Heart left ventricle (tissue), 16 donors: ENCODE measurements at regions not wholly inside any gene's neighbourhood (a gene's known extent, or its start where the extent isn't known, plus 50 kb on each side); places are given as distances from the start of the nearest gene placed in this dataset.

Experiments
- ATAC-seq, 4 donors: fragments of 200-7000 bp; cut with Tn5 transposase; one replicate each; pipeline ENCODE4 v1.9.1; 2020 to 2022; ENCODE audit warnings: moderate library complexity in 4 of 4, mild to moderate bottlenecking in 3 of 4, moderate number of reproducible peaks in 1 of 4
- DNase-seq, 5 donors: peaks; one replicate each; pipeline ENCODE4 v3.0.0-alpha.2; 2020
- H3K27ac ChIP-seq, 12 donors: fragments of 200-600 bp; sonication (generic) in 4 of 12; one replicate each; pipeline versions ENCODE4 v1.5.0 to v1.8.0; 2016 to 2022; ENCODE audit warnings: mild to moderate bottlenecking in 2 of 12
- H3K27me3 ChIP-seq, 9 donors: fragments of 200-600 bp; sonication (generic) in 2 of 9; one replicate each; pipeline versions ENCODE4 v1.5.1 to v1.8.0; 2016 to 2022; ENCODE audit warnings: mild to moderate bottlenecking in 3 of 9
- H3K36me3 ChIP-seq, 9 donors: fragments of 200-600 bp; sonication (generic) in 2 of 9; one replicate each; pipeline versions ENCODE4 v1.5.0 to v1.8.0; 2018 to 2022; ENCODE audit warnings: mild to moderate bottlenecking in 2 of 9
- H3K4me1 ChIP-seq, 12 donors: fragments of 200-600 bp; sonication (generic) in 4 of 12; one replicate each; pipeline versions ENCODE4 v1.5.0 to v1.8.0; 2016 to 2022; ENCODE audit warnings: mild to moderate bottlenecking in 3 of 12
- H3K4me3 ChIP-seq, 12 donors: fragments of 200-600 bp; sonication (generic) in 4 of 12; one replicate each; pipeline versions ENCODE4 v1.5.0 to v1.8.0; 2017 to 2022; ENCODE audit warnings: mild to moderate bottlenecking in 9 of 12, moderate library complexity in 4 of 12
- H3K9me3 ChIP-seq, 12 donors: fragments of 200-600 bp; sonication (generic) in 4 of 12; one replicate each; pipeline versions ENCODE4 v1.5.0 to v1.8.0; 2016 to 2022; ENCODE audit warnings: mild to moderate bottlenecking in 1 of 12
- CTCF ChIP-seq, 12 donors: fragments of 200-600 bp; sonication (generic) in 4 of 12; IDR thresholded peaks; one replicate each; pipeline versions ENCODE4 v1.5.0 to v1.8.0; 2018 to 2022; ENCODE audit warnings: antibody characterized with exemption in 12 of 12, mild to moderate bottlenecking in 5 of 12
- POLR2A ChIP-seq, 2 donors: fragments of 450-650 bp; IDR thresholded peaks; one replicate each; pipeline ENCODE4 v1.6.1; 2017; ENCODE audit warnings: antibody characterized with exemption in 2 of 2, mild to moderate bottlenecking in 2 of 2, moderate library complexity in 2 of 2
- WGBS, 4 donors: extraction: QIAGEN DNeasy Blood & Tissue Kit in 2 of 4; methylation state at CpG; one replicate each; pipeline versions ENCODE4 v1.1.5 to v1.1.7; 2013 to 2018; 5-methylcytosine and 5-hydroxymethylcytosine counted together
- intact Hi-C, 10 donors: fragments of 100-400 bp; cut with DNase I; formaldehyde crosslinking; loops; one replicate each; pipeline versions ENCODE4 v1.11.1 to v1.14.2; 2022
- donor health status: ischemic (EF 13 %, LVEDD 7.1; RV severe dilation, severe dysfunction).
- donor health status: healthy with polysubstance abuse.
- donor health status: DM: no; HTN: yes; CAD: no.
- donor health status: DM: no; HTN: no; CAD: no.
- donor health status: ischemic (EF 25% LVEDD 6.9; RV normal size, moderate dysfunction).
- donor health status: ischemic (EF 25% LVEDD 5.7; RV mildly dilated, moderate dysfunction).
- donor health status: healthy.
- donor health status: DM: yes; HTN: yes; CAD: no.
- donor health status: ischemic (EF 35%, LVEDD 5.7; RV mildly dilated, moderate dysfunction).
- donor health status: nonischemic (EF 11% LVEDD 7.7; RV severe dilation, severe dysfunction).
- donor health status: DM: yes; HTN: yes; CAD: no.
- donor health status: PGD.
- donor health status: ischemic (EF 29% LVEDD 5.4; RV normal size, mild dysfunction).
- donor health status: nonischemic (EF 23%, LVEDD 6.1; RV moderate dilation, normal function).

- no peak for ATAC-seq
- 87 to 93% (median 89%) methylated on average over 5 of the region's 5 CpGs for WGBS, 4 donors
- Histone ChIP-seq H3K36me3 (no peaks in the 10 kb centered on the region), H3K4me3 (no peak overlapping the region), H3K4me1 (no peaks in the 10 kb centered on the region), H3K27me3 (no peaks in the 10 kb centered on the region), H3K27ac (no peak overlapping the region), H3K9me3 (peaks cover 0 to 7% (median 0%) of the 10 kb centered on the region in 12 donors)
- TF ChIP-seq POLR2A (IDR thresholded peaks at IDR 0.05) (no peak), CTCF (IDR thresholded peaks at IDR 0.05) (no peak)
- no peak for DNase-seq
- intact Hi-C loops, result no loop called here
Observed at GRCh38 chr2:129176375-129176774, 803.1 kb upstream of the RAB6C start.

GRCh38 chr2:129178356-129178755 is 801.1 kb upstream of the RAB6C start:
- Histone ChIP-seq H3K36me3 (no peaks in the 10 kb centered on the region), H3K4me3 (no peak overlapping the region), H3K9me3 (peaks cover 0 to 5% (median 0%) of the 10 kb centered on the region in 12 donors), H3K27ac (no peak overlapping the region), H3K27me3 (no peaks in the 10 kb centered on the region), H3K4me1 (no peaks in the 10 kb centered on the region)
- ATAC-seq, result peak in 3 of 4 donors; percentile 83 to 99 (median 98)
- TF ChIP-seq POLR2A (IDR thresholded peaks at IDR 0.05) (no peak), CTCF (IDR thresholded peaks at IDR 0.05) (no peak)
- peak in 2 of 5 donors; percentile 58 to 79 for DNase-seq
- intact Hi-C loops, result no loop called here
- 44 to 71% (median 55%) methylated on average over 4 to 7 of the region's 7 CpGs for WGBS, 4 donors

- ATAC-seq (no peak), DNase-seq (no peak)
- Histone ChIP-seq H3K27me3 (no peaks in the 10 kb centered on the region), H3K9me3 (no peaks in the 10 kb centered on the region), H3K4me3 (no peak overlapping the region), H3K4me1 (no peaks in the 10 kb centered on the region), H3K36me3 (no peaks in the 10 kb centered on the region), H3K27ac (no peak overlapping the region)
- intact Hi-C loops, result no loop called here
- 84 to 97% (median 90%) methylated on average over 3 of the region's 3 CpGs for WGBS, 4 donors
- no peak for TF ChIP-seq POLR2A (IDR thresholded peaks at IDR 0.05)
- TF ChIP-seq CTCF (IDR thresholded peaks at IDR 0.05), result no peak
Observed at GRCh38 chr2:129179199-129179598, 800.3 kb upstream of the RAB6C start.

GRCh38 chr2:129180124-129180716 is 799.2 kb upstream of the RAB6C start:
- ATAC-seq, result no peak
- TF ChIP-seq POLR2A (IDR thresholded peaks at IDR 0.05) (no peak), CTCF (IDR thresholded peaks at IDR 0.05) (no peak)
- intact Hi-C loops, result no loop called here
- WGBS, 4 donors, result 68 to 75% (median 70%) methylated on average over 5 of the region's 5 CpGs
- DNase-seq, result no peak
- Histone ChIP-seq H3K4me1 (no peaks in the 10 kb centered on the region), H3K36me3 (no peaks in the 10 kb centered on the region), H3K4me3 (no peak overlapping the region), H3K27me3 (no peaks in the 10 kb centered on the region), H3K9me3 (no peaks in the 10 kb centered on the region), H3K27ac (no peak overlapping the region)
